PC-3 (cell line): ENCODE measurements at regions not wholly inside any gene's neighbourhood (a gene's known extent, or its start where the extent isn't known, plus 50 kb on each side); places are given as distances from the start of the nearest gene placed in this dataset.

Experiments
- ATAC-seq: fragments of 200-7000 bp; cut with Tn5 transposase; 2 replicates; pipeline ENCODE4 v1.9.1; 2020; ENCODE audit warnings: mild to moderate bottlenecking, moderate library complexity
- BruUV-seq: library from RNA; stranded (reverse); fragments of 400-500 nt; replicated peaks from 2 replicates; lab custom pipeline; 2021; lab: Mats Ljungman, UMichigan
- CTCF ChIA-PET: fragments of 300-600 bp; sonication (Branson Sonifier 250); formaldehyde crosslinking; loops from one replicate; lab custom pipeline; 2022; ENCODE audit warnings: antibody characterized with exemption; lab: Charles Lee
- POLR2A ChIA-PET: fragments of 300-600 bp; sonication (Branson Sonifier 250); formaldehyde crosslinking; loops from one replicate; lab custom pipeline; 2022; ENCODE audit warnings: antibody characterized with exemption; ENCODE audit not compliant: unreplicated experiment; lab: Charles Lee
- DNase-seq: peaks from one replicate; pipeline ENCODE4 v3.0.0-alpha.2; 2015
- H2AFZ ChIP-seq: fragments of 300-600 bp; sonication (generic); 2 replicates; pipeline ENCODE4 v1.6.0; 2016; ENCODE audit warnings: antibody characterized with exemption, low read length
- H3F3A ChIP-seq: fragments of 300-600 bp; sonication (generic); one replicate; pipeline ENCODE4 v1.6.0; 2017; ENCODE audit warnings: antibody characterized with exemption, low read length, control low read depth, mild to moderate bottlenecking; ENCODE audit not compliant: unreplicated experiment
- H3K27ac ChIP-seq: fragments of 300-600 bp; sonication (generic); 2 replicates; pipeline ENCODE4 v1.5.1; 2016; ENCODE audit warnings: mild to moderate bottlenecking, low read length
- H3K27me3 ChIP-seq: fragments of 300-600 bp; sonication (generic); 2 replicates; pipeline ENCODE4 v1.6.1; 2016; ENCODE audit warnings: low read length, mixed read lengths
- H3K36me3 ChIP-seq: fragments of 300-600 bp; sonication (generic); 2 replicates; pipeline ENCODE4 v1.6.1; 2016; ENCODE audit warnings: low read depth, mixed run types, low read length, mixed read lengths
- H3K4me1 ChIP-seq: fragments of 300-600 bp; sonication (generic); 2 replicates; pipeline ENCODE4 v1.5.1; 2016; ENCODE audit warnings: low read length; ENCODE audit not compliant: insufficient read depth
- H3K4me2 ChIP-seq: fragments of 300-600 bp; sonication (generic); 2 replicates; pipeline ENCODE4 v1.6.0; 2016; ENCODE audit warnings: low read length
- H3K4me3 ChIP-seq: fragments of 300-600 bp; sonication (generic); 2 replicates; pipeline ENCODE4 v1.5.1; 2016; ENCODE audit warnings: mild to moderate bottlenecking, low read length, mixed read lengths
- H3K79me2 ChIP-seq: fragments of 300-600 bp; sonication (generic); 2 replicates; pipeline ENCODE4 v1.6.1; 2017; ENCODE audit warnings: low read length, mixed read lengths
- H3K9ac ChIP-seq: fragments of 300-600 bp; sonication (generic); 2 replicates; pipeline ENCODE4 v1.6.0; 2016; ENCODE audit warnings: mild to moderate bottlenecking, low read length
- H3K9me2 ChIP-seq: fragments of 300-600 bp; sonication (generic); replicated peaks from 2 replicates; pipeline ENCODE4 v1.6.1; 2016; ENCODE audit warnings: mixed run types, low read length, mixed read lengths
- H3K9me3 ChIP-seq: fragments of 300-600 bp; sonication (generic); 2 replicates; pipeline ENCODE4 v1.6.1; 2016; ENCODE audit warnings: low read length, mixed read lengths
- H4K20me1 ChIP-seq: fragments of 300-600 bp; sonication (generic); 2 replicates; pipeline ENCODE4 v1.6.1; 2016; ENCODE audit warnings: low read length, mixed read lengths
- EZH2 ChIP-seq: fragments of 300-600 bp; sonication (generic); IDR thresholded peaks from one replicate; pipeline ENCODE4 v1.6.1; 2017; ENCODE audit warnings: antibody characterized with exemption, mild to moderate bottlenecking, low read length; ENCODE audit not compliant: unreplicated experiment
- EZH2phosphoT487 ChIP-seq: fragments of 300-600 bp; sonication (generic); IDR thresholded peaks from 2 replicates; pipeline ENCODE4 v1.6.1; 2018; ENCODE audit warnings: mild to moderate bottlenecking, antibody characterized with exemption, low read length, borderline replicate concordance
- intact Hi-C: fragments of 100-400 bp; cut with micrococcal nuclease; formaldehyde crosslinking; loops from 2 replicates; pipeline ENCODE4 v1.9.0; 2023
- TF ChIP-seq, protein P1 (sequence below): fragments of 300-600 bp; sonication (generic); conservative IDR thresholded peaks from 2 replicates; pipeline ENCODE4 v1.5.1; 2017; ENCODE audit warnings: antibody characterized with exemption, low read depth, mild to moderate bottlenecking, low read length

DNA sequence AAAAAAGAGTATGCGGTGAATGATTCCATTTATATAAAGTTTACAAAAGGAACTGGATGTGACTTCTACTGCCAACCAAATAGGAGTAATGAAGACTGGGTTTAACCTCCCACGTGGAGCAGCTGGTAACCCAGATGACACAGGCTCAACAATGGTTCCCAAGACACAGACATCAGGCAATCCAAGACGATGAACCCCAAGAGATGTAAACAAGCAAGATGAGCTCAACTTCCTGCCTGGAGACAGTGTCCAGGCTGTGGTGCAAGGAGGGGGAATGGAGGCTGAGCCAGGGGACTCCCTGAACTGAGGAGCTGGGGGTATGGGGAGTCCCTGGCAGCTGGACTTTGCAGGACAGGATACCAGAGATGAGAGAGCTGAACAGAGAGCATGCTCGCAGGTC, 104.7 kb downstream of the LITAF start:
- BruUV-seq, result no TSS peak

GRCh38 chr16:11482946-11483748, 103.6 kb downstream of the LITAF start:
- TF ChIP-seq EZH2phosphoT487 (no peak), EZH2 (no peak)
- TF ChIP-seq, protein P1, sequence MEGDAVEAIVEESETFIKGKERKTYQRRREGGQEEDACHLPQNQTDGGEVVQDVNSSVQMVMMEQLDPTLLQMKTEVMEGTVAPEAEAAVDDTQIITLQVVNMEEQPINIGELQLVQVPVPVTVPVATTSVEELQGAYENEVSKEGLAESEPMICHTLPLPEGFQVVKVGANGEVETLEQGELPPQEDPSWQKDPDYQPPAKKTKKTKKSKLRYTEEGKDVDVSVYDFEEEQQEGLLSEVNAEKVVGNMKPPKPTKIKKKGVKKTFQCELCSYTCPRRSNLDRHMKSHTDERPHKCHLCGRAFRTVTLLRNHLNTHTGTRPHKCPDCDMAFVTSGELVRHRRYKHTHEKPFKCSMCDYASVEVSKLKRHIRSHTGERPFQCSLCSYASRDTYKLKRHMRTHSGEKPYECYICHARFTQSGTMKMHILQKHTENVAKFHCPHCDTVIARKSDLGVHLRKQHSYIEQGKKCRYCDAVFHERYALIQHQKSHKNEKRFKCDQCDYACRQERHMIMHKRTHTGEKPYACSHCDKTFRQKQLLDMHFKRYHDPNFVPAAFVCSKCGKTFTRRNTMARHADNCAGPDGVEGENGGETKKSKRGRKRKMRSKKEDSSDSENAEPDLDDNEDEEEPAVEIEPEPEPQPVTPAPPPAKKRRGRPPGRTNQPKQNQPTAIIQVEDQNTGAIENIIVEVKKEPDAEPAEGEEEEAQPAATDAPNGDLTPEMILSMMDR, result no peak
- no peak for DNase-seq
- H3K27ac ChIP-seq, result no peak overlapping the region
- POLR2A ChIA-PET, result no interaction called here
- H3K9me3 ChIP-seq, result no peaks in the 10 kb centered on the region
- no peaks in the 10 kb centered on the region for H3K79me2 ChIP-seq
- no TSS peak for BruUV-seq
- no peak overlapping the region for H3K4me3 ChIP-seq
- H3F3A ChIP-seq, result no peaks in the 10 kb centered on the region
- H3K9me2 ChIP-seq, result no peaks in the 10 kb centered on the region
- intact Hi-C loops, result no loop called here
- CTCF ChIA-PET, result no interaction called here
- H3K4me2 ChIP-seq, result no peak overlapping the region
- H2AFZ ChIP-seq, result no peak overlapping the region
- no peaks in the 10 kb centered on the region for H3K4me1 ChIP-seq
- no peak for ATAC-seq
- H3K9ac ChIP-seq, result no peak overlapping the region
- H4K20me1 ChIP-seq, result no peaks in the 10 kb centered on the region
- no peaks in the 10 kb centered on the region for H3K27me3 ChIP-seq
- H3K36me3 ChIP-seq, result no peaks in the 10 kb centered on the region

More for the DNA sequence above, 104.7 kb downstream of the LITAF start:
- CTCF ChIA-PET, result no interaction called here
- Histone ChIP-seq H3F3A (no peaks in the 10 kb centered on the region), H2AFZ (no peak overlapping the region), H3K36me3 (no peaks in the 10 kb centered on the region), H3K9me3 (no peaks in the 10 kb centered on the region), H3K27ac (no peak overlapping the region), H3K4me3 (no peak overlapping the region), H3K4me1 (no peaks in the 10 kb centered on the region), H3K9me2 (no peaks in the 10 kb centered on the region), H3K9ac (no peak overlapping the region), H3K4me2 (no peak overlapping the region), H3K79me2 (no peaks in the 10 kb centered on the region), H4K20me1 (no peaks in the 10 kb centered on the region), H3K27me3 (no peaks in the 10 kb centered on the region)
- POLR2A ChIA-PET, result no interaction called here
- DNase-seq, result no peak
- TF ChIP-seq EZH2, result no peak
- TF ChIP-seq EZH2phosphoT487, result no peak
- TF ChIP-seq, protein P1, result no peak
- intact Hi-C loops, result no loop called here
- ATAC-seq, result no peak

DNA sequence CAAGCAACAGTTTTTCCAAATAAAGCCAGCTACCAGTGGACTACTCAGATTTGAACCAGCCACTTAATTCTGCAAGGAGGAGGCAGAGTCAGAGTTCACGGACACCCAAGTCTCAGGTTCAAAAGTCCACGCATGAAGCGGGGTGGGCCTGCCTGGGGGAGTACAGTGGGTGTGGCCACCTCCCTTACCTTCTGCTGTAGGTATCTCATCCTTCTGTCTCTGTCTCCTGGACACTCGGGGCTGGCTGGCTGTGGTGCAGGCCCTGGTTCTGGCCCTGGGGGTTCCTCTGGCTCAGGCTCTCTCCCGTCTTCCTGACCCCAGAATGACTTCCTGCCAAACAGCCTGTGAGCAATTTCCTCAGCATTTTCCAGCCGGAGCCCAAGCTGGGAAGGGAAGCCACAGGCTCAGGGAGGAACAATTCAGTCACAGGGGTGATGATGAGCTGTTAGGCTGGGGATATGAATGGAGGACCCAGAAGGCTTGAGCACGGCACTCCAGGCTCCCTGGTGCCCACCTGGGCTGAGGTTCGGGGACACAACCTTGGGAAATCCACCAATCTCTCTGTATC, 101.9 kb downstream of the LITAF start:
- ChIA-PET POLR2A (no interaction called here), CTCF (no interaction called here)
- no TSS peak for BruUV-seq
- no peak for DNase-seq
- no peaks in the 10 kb centered on the region for H4K20me1 ChIP-seq
- H3K27me3 ChIP-seq, result no peaks in the 10 kb centered on the region
- intact Hi-C loops, result no loop called here
- H2AFZ ChIP-seq, result no peak overlapping the region
- ATAC-seq, result no peak
- H3K36me3 ChIP-seq, result no peaks in the 10 kb centered on the region
- no peaks in the 10 kb centered on the region for H3K9me3 ChIP-seq
- no peak overlapping the region for H3K4me3 ChIP-seq
- no peaks in the 10 kb centered on the region for H3K4me1 ChIP-seq
- H3K9ac ChIP-seq, result no peak overlapping the region
- no peak overlapping the region for H3K27ac ChIP-seq
- no peak for TF ChIP-seq EZH2phosphoT487
- TF ChIP-seq, protein P1, result no peak
- TF ChIP-seq EZH2, result no peak
- H3F3A ChIP-seq, result no peaks in the 10 kb centered on the region
- H3K4me2 ChIP-seq, result no peak overlapping the region
- H3K79me2 ChIP-seq, result no peaks in the 10 kb centered on the region
- H3K9me2 ChIP-seq, result no peaks in the 10 kb centered on the region
